HG03457 (cell line): ENCODE measurements at regions not wholly inside any gene's neighbourhood (a gene's known extent, or its start where the extent isn't known, plus 50 kb on each side); places are given as distances from the start of the nearest gene placed in this dataset.

ENCODE experiments used
- ATAC-seq: cut with Tn5 transposase; IDR thresholded peaks from one replicate; pipeline ENCODE4 v1.9.1; 2021; ENCODE audit warnings: moderate number of reproducible peaks; ENCODE audit not compliant: unreplicated experiment

GRCh38 chr1:199033661-199034060 lies 394.8 kb downstream of the PTPRC start:
- no peak for ATAC-seq

- ATAC-seq: no peak
These were observed 399.3 kb downstream of the PTPRC start for GRCh38 chr1:199038156-199038555.

- ATAC-seq: no peak
These were observed 401.5 kb downstream of the PTPRC start for GRCh38 chr1:199040076-199040905.

- ATAC-seq: peak; percentile 95
These were observed 402.5 kb downstream of the PTPRC start for GRCh38 chr1:199041173-199041914.

- ATAC-seq: no peak
These were observed 403.4 kb downstream of the PTPRC start for GRCh38 chr1:199042193-199042592.

- ATAC-seq: no peak
These were observed 405.4 kb downstream of the PTPRC start for GRCh38 chr1:199044191-199044590.

- no peak for ATAC-seq
These were observed 407.8 kb downstream of the PTPRC start for GRCh38 chr1:199046618-199047017.

GRCh38 chr1:199054694-199055093 lies 415.9 kb downstream of the PTPRC start:
- ATAC-seq: no peak

GRCh38 chr1:199057322-199057721 lies 418.5 kb downstream of the PTPRC start:
- ATAC-seq: no peak

GRCh38 chr1:199058281-199058680 lies 419.4 kb downstream of the PTPRC start:
- no peak for ATAC-seq

GRCh38 chr1:199064971-199065370 lies 426.1 kb downstream of the PTPRC start:
- no peak for ATAC-seq

GRCh38 chr1:199067483-199067882 lies 428.6 kb downstream of the PTPRC start:
- no peak for ATAC-seq

- ATAC-seq: no peak
These were observed 432.2 kb downstream of the PTPRC start for GRCh38 chr1:199071080-199071479.

GRCh38 chr1:199073166-199073565 lies 434.3 kb downstream of the PTPRC start:
- no peak for ATAC-seq

GRCh38 chr1:199075792-199076191 lies 437.0 kb downstream of the PTPRC start:
- no peak for ATAC-seq

GRCh38 chr1:199079994-199080393 lies 441.2 kb downstream of the PTPRC start:
- ATAC-seq: no peak

GRCh38 chr1:199081739-199082138 lies 442.9 kb downstream of the PTPRC start:
- peak; percentile 63 for ATAC-seq

- no peak for ATAC-seq
These were observed 444.0 kb downstream of the PTPRC start for GRCh38 chr1:199082778-199083389.

GRCh38 chr1:199083680-199084079 lies 444.8 kb downstream of the PTPRC start:
- ATAC-seq: no peak

GRCh38 chr1:199084293-199084692 lies 445.5 kb downstream of the PTPRC start:
- ATAC-seq: no peak

GRCh38 chr1:199085903-199086302 lies 447.1 kb downstream of the PTPRC start:
- ATAC-seq: no peak

- no peak for ATAC-seq
These were observed 448.3 kb downstream of the PTPRC start for GRCh38 chr1:199087144-199087543.
